ENCODE measurements at regions not wholly inside any gene's neighbourhood (a gene's known extent, or its start where the extent isn't known, plus 50 kb on each side); places are given as distances from the start of the nearest gene placed in this dataset.

DNA sequence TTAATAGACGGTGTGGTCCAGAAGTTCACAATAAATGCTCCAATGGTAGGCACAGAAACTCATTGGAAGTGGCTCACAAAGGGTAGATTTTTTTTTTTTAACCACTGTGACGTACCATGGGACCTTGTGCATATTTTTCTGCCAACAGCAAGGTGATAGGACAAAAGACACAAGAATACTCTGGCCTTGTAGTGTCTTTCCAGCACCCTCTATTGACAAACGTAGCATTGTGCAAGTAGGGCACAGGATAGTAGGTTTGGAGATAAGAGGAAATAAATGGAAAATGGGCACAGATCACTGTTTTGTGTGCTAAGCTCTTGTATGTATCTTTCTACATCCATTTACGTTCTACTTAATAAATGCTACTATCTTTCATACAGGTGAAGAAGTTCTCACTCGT is 2054.9 kb downstream of the PCDH7 start:
- no peak for TF ChIP-seq POLR2A (IDR thresholded peaks at IDR 0.05; ENCODE audit: low read length)
- no peak for TF ChIP-seq GATA1 (IDR thresholded peaks at IDR 0.05; ENCODE audit: low read depth, low read length)
